ENCODE measurements at regions not wholly inside any gene's neighbourhood (a gene's known extent, or its start where the extent isn't known, plus 50 kb on each side); places are given as distances from the start of the nearest gene placed in this dataset.

DNA sequence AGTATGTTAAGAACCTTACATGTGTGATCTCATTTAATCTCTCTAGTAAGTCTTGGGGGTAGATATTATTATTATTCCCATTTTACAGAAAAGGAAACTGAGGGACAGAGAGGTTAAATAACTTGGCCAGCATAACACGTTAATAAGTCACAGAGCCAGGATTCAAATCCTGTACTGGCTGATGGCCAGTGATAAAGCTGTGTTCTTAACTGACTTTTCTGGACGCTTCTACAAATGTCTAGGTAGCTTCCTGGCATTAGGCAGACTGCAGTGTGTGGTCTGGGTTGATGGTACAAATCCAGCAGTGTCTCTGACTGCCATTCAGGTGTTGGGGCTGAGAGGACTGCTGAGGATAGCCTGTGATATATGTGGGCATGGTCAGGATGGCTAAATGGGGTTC is 125.8 kb upstream of the CXCL14 start:
- Histone ChIP-seq H3K9me3 (no peaks in the 10 kb centered on the region), H3K36me3 (no peaks in the 10 kb centered on the region), H3K4me1 (peaks cover 0 to 10% (median 2%) of the 10 kb centered on the region in 4 donors), H3K4me3 (no peak overlapping the region), H3K27ac (no peak overlapping the region), H3K27me3 (no peaks in the 10 kb centered on the region)
- intact Hi-C loops (cut with DNase I; ENCODE audit: low total_unique reads): no loop called here
- 50 to 53% methylated on average over 2 of the region's 2 CpGs for WGBS, 2 donors (ENCODE audit: low coverage in 1 of 2)
- in situ Hi-C loops (cut with MboI; ENCODE audit: low pct_ligation_motif_present in 1 of 4, low pct_unique_long_range_greater_than_20kb in 1 of 4, low sequenced_read_pairs in 3 of 4): no loop called here
- no peak for TF ChIP-seq EP300 (IDR thresholded peaks at IDR 0.05; ENCODE audit: low read depth)
- TF ChIP-seq, protein P1, sequence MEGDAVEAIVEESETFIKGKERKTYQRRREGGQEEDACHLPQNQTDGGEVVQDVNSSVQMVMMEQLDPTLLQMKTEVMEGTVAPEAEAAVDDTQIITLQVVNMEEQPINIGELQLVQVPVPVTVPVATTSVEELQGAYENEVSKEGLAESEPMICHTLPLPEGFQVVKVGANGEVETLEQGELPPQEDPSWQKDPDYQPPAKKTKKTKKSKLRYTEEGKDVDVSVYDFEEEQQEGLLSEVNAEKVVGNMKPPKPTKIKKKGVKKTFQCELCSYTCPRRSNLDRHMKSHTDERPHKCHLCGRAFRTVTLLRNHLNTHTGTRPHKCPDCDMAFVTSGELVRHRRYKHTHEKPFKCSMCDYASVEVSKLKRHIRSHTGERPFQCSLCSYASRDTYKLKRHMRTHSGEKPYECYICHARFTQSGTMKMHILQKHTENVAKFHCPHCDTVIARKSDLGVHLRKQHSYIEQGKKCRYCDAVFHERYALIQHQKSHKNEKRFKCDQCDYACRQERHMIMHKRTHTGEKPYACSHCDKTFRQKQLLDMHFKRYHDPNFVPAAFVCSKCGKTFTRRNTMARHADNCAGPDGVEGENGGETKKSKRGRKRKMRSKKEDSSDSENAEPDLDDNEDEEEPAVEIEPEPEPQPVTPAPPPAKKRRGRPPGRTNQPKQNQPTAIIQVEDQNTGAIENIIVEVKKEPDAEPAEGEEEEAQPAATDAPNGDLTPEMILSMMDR (IDR thresholded peaks at IDR 0.05): no peak
- no peak for TF ChIP-seq POLR2A (IDR thresholded peaks at IDR 0.05)
- no peak for TF ChIP-seq POLR2AphosphoS5 (IDR thresholded peaks at IDR 0.05)
- DNase-seq: no peak

DNA sequence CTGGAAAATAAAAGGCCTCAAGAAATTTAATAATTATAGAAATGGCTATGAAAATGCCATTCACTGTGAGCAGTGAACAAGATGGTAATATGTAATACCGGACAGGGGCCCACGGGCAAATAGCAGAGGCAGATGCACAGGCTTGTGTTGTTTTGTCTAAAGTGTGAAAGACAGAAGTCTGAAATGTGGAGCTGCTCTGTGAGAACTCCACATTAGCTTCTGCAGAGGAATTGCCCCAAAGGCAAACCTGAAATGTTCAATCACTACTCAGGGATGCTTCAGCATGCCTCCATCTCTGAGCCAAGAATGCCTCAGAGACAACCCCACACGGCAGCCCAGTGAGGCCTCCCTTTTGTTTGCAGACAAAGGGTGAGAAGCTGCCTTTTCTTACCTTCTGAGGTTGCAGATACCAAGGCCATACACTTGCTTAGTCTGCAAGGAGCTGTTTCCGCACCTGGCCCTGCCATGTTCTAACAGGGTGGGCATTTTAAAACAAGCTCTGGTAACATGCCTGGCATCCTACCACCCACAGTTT is 124.3 kb upstream of the CXCL14 start:
- in situ Hi-C loops (cut with MboI; ENCODE audit: low pct_ligation_motif_present in 1 of 4, low pct_unique_long_range_greater_than_20kb in 1 of 4, low sequenced_read_pairs in 3 of 4): no loop called here
- Histone ChIP-seq H3K4me3 (no peak overlapping the region), H3K27me3 (no peaks in the 10 kb centered on the region), H3K36me3 (no peaks in the 10 kb centered on the region), H3K4me1 (peaks cover 0 to 10% (median 2%) of the 10 kb centered on the region in 4 donors), H3K9me3 (no peaks in the 10 kb centered on the region), H3K27ac (no peak overlapping the region)
- intact Hi-C loops (cut with DNase I; ENCODE audit: low total_unique reads): no loop called here
- 81 to 94% methylated on average over 3 to 4 of the region's 4 CpGs for WGBS, 2 donors (ENCODE audit: low coverage in 1 of 2)
- no peak for DNase-seq
- TF ChIP-seq, protein P1 (IDR thresholded peaks at IDR 0.05): no peak
- TF ChIP-seq POLR2A (IDR thresholded peaks at IDR 0.05) (no peak), POLR2AphosphoS5 (IDR thresholded peaks at IDR 0.05) (no peak), EP300 (IDR thresholded peaks at IDR 0.05; ENCODE audit: low read depth) (no peak)

DNA sequence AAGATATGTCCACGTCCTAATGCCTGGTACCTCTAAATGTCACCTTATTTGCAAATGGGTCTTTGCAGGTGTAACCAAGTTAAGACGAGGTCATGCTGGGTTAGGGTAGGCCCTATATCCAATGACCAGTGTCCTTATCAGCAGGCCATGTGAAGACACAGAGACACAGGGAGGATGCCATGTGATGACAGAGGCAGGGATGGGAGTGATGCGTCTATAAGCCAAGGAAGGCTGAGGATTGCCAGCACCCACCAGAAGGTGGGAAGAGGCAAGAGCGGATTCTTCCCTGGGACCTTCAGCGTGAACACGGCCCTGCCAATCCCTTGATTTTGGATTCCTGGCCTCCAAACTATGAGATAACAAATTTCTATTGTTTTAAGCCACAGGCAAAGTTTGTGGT is 123.4 kb upstream of the CXCL14 start:
- WGBS, 2 donors (ENCODE audit: low coverage in 1 of 2): 77 to 84% methylated on average over 6 of the region's 6 CpGs
- H3K4me3 ChIP-seq: no peak overlapping the region
- in situ Hi-C loops (cut with MboI; ENCODE audit: low pct_ligation_motif_present in 1 of 4, low pct_unique_long_range_greater_than_20kb in 1 of 4, low sequenced_read_pairs in 3 of 4) (no loop called here), intact Hi-C loops (cut with DNase I; ENCODE audit: low total_unique reads) (no loop called here)
- no peaks in the 10 kb centered on the region for H3K9me3 ChIP-seq
- H3K27ac ChIP-seq: no peak overlapping the region
- TF ChIP-seq, protein P1 (IDR thresholded peaks at IDR 0.05): no peak
- TF ChIP-seq POLR2A (IDR thresholded peaks at IDR 0.05) (no peak), EP300 (IDR thresholded peaks at IDR 0.05; ENCODE audit: low read depth) (no peak), POLR2AphosphoS5 (IDR thresholded peaks at IDR 0.05) (no peak)
- no peak for DNase-seq
- H3K36me3 ChIP-seq: no peaks in the 10 kb centered on the region
- H3K4me1 ChIP-seq: peaks cover 0 to 10% (median 2%) of the 10 kb centered on the region in 4 donors
- no peaks in the 10 kb centered on the region for H3K27me3 ChIP-seq

DNA sequence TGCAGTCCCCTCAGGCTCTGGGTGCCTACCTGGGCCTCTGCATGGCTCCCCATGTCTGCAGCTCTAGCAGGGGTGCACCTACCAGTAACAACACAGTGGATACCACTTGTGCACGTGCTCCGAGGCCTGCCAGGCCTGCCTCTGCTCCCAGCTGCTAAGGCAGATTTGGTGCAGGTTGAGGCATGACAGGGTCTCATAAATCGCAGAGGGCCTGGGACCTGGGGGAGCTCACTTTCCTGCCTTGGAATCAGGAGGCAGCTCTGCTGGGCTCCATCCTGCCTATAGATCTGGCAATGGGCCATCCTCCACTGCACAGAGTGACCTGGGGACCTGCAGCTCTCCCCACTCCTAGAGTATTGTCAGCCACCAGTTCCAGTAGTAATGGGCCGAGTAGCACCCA is 121.9 kb upstream of the CXCL14 start:
- Histone ChIP-seq H3K4me1 (peaks cover 0 to 5% (median 2%) of the 10 kb centered on the region in 4 donors), H3K27ac (no peak overlapping the region), H3K27me3 (no peaks in the 10 kb centered on the region), H3K36me3 (no peaks in the 10 kb centered on the region), H3K4me3 (no peak overlapping the region), H3K9me3 (no peaks in the 10 kb centered on the region)
- DNase-seq: no peak
- in situ Hi-C loops (cut with MboI; ENCODE audit: low pct_ligation_motif_present in 1 of 4, low pct_unique_long_range_greater_than_20kb in 1 of 4, low sequenced_read_pairs in 3 of 4) (no loop called here), intact Hi-C loops (cut with DNase I; ENCODE audit: low total_unique reads) (no loop called here)
- no peak for TF ChIP-seq EP300 (IDR thresholded peaks at IDR 0.05; ENCODE audit: low read depth)
- TF ChIP-seq, protein P1 (IDR thresholded peaks at IDR 0.05): no peak
- TF ChIP-seq POLR2AphosphoS5 (IDR thresholded peaks at IDR 0.05): no peak
- no peak for TF ChIP-seq POLR2A (IDR thresholded peaks at IDR 0.05)
- 75% methylated on average over 4 of the region's 4 CpGs; no CpG with 5 or more reads in 1 of the 2 donors for WGBS, 2 donors (ENCODE audit: low coverage in 1 of 2)
